ENCODE measurements at regions not wholly inside any gene's neighbourhood (a gene's known extent, or its start where the extent isn't known, plus 50 kb on each side); places are given as distances from the start of the nearest gene placed in this dataset.
"Not testable (repeated sequence)": the region's sequence is repeated elsewhere in the genome, so short reads cannot be mapped to it uniquely, and the experiment has no call there.

DNA sequence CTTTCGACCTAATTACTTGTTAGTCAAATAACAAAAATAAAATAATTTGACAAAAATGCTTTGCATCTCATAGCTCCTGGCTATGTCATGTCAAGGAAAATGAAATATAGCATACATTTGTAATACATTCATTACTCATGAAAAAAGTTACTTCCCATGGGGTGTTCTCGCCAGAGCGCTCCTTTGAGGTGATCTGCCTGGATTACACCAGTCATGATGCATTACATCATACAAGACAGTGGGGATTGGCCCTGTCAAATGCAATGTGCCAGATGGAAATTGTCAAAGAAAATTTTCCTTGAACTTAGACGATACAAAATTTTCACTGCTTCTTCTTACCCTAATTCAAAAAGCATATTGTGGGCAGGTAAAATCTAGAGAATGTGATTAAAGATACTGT, 215.6 kb upstream of the B3GALT2 start:
- DNase-seq (ENCODE audit: low read depth): no peak

DNA sequence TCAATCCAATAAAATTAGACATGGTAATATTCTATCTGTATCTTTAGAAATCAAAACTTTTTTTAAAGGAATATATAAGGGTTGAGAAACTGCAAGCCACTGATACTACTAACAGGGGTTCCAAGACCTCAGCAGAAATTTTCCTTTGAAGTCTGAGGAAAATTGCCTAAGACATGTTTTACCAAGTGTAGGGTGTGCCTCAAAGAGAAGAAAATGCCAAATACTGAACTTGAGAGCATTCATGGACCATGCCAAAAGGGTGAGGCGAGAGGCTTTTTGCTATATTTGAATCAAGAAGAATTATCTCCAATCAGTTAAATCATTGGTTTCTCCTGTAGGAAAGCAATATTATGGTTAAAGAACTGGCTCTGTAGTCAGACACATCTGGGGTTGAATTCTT, 207.9 kb upstream of the B3GALT2 start:
- no peak for DNase-seq (ENCODE audit: low read depth)

DNA sequence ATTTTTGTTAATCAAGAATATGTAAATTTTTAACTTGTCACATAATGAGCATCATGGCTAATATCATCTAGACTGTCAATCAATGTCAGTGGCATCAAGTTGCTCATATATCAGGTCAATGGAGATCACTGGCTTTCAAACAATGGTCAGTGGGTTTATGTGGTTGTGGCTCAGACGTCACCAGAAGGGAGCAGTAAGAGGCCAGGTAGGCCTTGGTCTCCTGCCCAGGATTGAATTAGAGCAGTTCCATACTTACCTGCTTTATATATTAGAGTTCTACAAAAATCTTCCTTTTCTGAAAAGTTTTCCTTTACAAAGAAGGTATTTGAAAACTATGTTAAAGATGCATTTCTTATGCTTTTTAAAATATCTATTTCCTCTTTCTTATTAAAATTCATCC, 206.3 kb upstream of the B3GALT2 start:
- DNase-seq (ENCODE audit: low read depth): no peak

DNA sequence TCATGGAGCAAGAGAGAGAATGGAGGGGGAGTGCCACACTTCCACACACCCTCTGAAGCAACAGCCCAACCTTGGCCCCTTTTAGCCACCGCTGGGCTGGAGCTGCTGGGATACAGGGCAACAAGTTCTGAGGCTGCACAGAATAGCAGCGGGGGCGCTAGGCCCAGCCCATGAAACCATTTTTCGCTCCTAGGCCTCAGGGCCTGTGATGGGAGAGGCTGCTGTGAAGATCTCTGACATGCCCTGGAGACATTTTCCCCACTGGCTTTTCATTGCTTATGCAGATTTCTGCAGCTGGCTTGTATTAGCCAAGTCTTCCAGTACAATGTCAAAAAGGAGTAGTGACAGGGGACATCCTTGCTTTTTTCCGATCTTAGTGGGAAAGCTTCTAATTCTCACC, 202.3 kb upstream of the B3GALT2 start:
- DNase-seq (ENCODE audit: low read depth): no peak

DNA sequence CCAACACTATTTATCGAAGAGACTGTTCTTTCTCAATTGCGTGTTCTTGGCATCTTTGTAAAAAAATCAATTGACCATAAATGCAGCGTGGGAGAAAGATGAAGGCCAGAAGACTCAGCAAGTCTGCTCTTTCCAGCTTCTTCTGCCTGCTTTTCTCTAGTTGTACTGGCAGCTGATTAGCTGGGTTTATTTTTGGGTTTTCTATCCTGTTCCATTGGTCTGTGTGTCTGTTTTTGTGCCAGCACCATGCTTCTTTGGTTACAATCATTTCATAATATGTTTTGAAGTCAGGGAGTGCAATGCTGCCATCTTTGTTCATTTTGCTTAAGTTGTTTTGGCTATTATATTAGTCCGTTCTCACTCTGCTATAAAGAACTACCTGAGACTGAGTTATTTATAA, 201.8 kb upstream of the B3GALT2 start:
- DNase-seq (ENCODE audit: low read depth): no peak

DNA sequence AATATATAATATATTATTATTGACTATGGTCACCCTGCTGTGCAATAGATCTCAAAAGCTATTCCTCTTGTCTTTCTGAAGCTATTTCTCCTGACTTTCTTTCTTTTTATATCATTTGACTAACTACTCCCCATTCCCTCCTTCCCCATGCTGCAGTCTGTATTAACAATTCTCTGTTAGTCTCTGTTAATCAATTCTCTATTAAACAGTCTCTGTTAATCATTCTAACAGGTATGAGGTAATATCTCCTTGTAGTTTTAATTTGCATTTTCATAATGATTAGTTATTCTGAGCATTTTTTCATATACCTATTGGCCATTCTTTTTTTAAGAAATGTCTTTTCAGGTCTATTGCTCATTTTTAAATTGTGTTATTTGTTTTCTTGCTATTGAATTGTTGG, 201.0 kb upstream of the B3GALT2 start:
- DNase-seq (ENCODE audit: low read depth): no peak

DNA sequence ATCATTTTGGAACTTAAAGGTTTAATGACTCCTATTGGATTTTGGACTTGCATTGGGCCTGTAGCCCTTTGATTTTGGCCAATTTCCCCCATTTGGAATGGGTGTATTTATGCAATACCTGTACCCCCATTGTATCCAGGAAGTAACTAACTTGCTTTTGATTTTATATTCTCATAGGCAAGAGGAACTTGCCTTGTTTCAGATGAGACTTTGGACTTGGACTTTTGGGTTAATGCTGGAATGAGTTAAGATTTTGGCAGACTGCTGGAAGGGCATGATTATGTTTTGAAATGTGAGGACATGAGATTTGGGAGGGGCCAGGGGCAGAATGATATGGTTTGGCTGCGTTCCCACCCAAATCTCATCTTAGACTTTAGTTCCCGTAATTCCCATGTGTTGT, 192.0 kb upstream of the B3GALT2 start:
- DNase-seq (ENCODE audit: low read depth): not testable (repeated sequence)

DNA sequence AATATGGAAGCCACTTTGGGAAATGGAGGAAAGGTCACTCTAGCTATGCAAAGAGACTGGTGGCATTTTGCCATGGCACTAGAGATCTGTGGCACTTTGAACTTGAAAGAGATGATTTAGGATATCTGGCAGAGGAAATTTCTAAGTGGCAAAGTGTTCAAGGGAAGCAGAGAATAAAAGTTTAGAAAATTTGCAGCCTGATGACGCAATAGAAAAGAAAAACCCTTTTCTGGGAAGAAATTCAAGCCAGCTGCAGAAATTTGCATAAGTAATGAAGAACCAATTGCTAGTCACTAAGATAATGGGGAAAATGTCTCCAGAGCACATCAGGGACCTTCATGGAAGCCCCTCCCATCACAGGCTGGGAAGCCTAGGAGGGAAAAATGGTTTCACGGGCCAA, 191.1 kb upstream of the B3GALT2 start:
- no peak for DNase-seq (ENCODE audit: low read depth)

DNA sequence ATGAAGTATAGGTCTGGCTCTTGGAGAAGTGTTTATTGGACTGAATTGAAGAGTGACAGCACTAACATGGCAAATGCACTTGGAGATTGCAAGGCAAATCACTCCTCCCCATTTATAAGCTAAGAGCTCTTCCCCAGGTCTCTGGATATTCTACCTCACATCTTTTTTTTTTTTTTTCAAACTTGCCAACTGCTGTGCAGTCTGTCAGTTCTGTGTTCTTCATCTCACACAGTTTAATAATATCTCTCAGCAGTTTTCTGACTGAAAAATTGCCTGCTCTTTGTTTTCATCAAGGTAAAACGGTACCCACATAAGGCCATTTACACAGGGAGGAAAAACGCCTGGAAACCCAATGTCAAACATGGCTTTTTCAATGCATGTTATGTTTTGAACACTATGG, 186.1 kb upstream of the B3GALT2 start:
- DNase-seq (ENCODE audit: low read depth): no peak

DNA sequence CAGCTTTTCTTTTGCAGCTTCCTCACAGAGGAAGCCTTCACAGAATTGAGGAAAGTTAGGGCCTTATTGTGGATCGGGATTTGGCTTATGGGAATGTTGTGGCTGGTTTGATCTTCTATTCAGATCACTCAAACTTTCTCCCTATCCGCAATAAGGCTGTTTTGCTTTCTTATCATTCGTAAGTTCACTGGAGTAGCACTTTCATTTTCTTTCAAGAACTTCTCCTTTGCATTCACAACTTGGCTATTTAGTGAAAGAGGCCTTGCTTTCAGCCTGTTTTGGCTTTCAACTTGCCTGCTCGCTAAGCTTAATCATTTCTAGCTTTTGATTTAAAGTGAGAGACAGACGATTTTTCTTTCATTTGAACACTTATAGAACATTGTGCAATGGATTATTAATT, 181.9 kb upstream of the B3GALT2 start:
- DNase-seq (ENCODE audit: low read depth): no peak

DNA sequence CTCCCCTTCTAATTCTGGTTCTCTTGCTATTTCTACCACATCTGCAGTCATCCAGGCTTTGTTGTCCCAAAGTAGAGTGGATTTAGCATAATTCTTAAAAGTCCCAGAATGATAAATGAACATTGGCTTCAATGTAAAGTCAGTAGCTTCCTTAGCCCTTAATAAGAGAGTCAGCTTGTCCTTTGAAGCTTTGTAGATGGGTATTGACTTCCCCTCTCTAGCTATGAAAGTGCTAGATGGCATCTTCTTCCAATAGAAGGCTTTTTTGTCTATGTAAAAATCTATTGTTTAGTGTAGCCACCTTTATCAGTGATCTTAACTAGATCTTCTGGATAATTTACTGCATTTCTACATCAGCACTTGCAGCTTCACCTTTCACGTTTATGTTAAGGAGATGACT, 181.4 kb upstream of the B3GALT2 start:
- no peak for DNase-seq (ENCODE audit: low read depth)

DNA sequence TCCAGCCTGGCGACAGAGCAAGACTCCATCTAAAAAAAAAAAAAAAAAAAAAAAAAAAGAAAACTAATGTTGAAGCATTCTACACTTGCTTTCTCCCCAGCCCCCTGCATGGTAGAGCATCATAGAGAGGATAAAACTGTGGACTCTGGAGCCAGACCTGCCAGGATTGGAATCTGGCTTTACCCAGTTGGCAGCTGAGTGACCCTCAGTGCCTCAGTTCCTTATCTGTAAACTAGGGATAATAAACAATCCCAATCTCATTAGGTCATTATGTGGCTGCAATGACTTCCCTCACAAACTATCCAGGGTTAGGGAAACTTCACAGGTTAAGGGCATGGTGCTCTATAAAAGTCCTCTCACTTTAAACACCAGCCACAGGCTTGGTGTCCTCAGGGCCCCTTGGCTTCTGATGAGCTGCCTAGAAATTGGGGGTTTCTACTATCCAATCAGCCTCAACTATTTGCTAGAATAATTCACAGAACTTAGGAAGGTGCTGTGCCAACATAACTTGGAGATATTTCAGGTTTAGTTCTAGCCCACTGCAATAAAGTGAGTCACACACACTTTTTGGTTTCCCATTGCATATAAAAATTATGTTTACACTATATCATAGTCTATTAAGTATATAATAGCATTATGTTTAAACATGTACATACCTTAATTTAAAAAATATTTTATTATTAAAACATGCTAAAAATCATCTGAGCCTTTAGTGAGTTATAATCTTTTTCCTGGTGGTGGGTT, 180.5 kb upstream of the B3GALT2 start:
- no peak for DNase-seq (ENCODE audit: low read depth)

DNA sequence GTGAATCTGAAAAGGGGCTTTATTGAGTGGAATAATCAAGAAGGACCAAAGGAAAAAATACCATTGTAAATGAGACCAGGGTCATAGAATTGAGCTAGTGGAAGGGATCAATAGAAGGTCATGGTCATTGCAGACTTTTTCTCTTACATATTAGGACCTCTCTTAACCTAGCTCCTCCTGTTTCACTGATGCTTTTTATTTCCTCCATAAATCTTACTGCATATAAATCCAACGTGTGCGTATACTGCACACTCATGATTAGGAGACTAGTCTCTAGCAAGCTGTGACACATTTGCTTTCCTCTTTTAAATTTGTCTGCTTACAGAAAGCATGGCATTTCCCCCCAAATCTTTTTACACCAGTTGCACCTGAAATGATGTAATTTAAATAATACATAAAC, 179.6 kb upstream of the B3GALT2 start:
- DNase-seq (ENCODE audit: low read depth): no peak

DNA sequence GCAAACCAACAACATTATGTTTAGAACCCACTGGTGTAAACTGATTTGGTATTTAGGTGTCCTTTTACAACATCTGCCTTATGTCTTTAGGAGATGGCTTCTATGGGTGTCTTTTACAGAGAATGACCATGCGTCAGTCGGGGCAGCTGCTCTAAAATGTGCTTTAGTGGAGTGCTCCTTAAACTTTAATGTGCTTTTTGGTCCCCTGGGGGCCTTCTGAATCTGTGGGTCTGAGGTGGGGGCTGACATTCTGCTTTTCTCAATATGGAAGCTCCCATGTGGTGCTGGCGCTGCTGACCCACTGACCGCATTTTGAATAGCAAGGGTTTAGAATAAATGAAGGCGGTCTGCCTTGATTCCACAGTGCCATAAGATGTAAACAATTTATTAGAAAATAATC, 173.2 kb upstream of the B3GALT2 start:
- no peak for DNase-seq (ENCODE audit: low read depth)

DNA sequence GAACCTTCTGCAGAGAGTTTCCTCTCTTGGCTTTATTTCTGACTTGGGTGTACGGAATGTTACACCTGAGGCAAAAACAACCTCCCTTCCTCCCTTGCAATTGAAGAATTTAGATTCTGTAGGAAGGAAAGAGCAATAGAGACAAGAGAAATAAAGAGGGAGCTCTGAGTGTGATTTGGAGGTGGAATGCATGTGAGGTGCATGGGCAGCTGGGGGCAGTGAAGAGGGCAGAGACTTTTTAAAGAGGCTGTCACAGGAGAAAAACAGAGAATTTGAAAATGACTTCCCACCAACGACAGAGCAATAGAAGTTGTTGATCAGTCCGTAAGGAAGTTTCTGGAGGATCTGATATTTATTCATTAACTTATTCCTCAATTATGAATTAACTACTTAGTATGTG, 172.0 kb upstream of the B3GALT2 start:
- DNase-seq (ENCODE audit: low read depth): no peak

DNA sequence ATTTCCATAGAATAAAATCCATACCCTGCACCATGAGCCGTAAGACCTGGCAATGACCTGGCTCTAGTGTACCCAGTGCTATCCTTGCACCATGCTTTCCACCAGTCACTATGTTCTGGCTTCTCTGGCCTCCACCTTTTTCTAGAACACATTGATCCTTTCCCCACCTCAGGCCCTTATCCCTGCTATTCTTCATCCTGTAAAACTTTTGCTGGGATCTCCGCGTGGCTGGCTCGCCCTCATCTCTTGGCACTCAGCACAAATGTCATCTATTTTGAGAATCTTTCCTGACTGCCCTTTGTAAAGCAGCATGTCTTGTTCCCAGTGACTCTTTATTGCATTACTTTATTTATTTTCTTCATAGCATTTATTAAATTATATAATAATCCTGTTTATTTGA, 169.8 kb upstream of the B3GALT2 start:
- DNase-seq (ENCODE audit: low read depth): no peak

DNA sequence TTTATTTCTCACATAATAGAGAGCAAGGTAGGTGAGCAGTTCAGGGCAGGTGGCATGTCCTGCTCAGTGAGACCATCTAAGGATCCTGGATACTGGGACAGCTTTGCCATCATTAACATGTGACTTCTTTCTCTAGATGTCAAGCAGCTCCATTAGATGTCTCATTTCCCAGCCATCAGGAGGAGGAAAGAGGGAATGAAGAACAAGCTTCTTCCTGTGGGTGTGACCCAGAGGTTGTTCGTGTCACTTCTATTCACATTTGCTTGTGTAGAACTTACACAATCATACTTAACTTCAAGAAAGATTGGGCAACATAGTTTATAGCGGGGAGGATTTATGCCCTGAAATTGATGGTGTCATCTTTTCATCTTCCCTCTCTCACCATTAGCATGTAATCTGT, 169.2 kb upstream of the B3GALT2 start:
- DNase-seq (ENCODE audit: low read depth): no peak

DNA sequence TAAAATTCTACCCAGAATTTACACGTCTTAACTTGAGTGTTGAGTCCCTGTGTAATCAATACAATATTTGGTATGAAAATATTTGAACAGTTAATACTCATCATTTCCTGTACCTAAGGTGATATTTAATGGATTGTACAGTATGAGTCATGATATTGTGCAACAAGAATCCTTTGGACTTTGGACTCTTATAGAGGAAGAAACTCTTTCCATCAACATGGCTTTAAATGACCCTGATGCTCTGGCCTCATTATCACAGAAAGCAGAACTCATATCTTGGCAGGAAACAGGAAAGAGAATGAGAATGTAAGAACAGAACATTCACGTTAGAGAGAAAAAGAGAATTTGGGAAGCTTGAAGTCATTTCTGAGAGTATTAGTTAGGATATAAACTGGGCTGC, 168.8 kb upstream of the B3GALT2 start:
- no peak for DNase-seq (ENCODE audit: low read depth)

DNA sequence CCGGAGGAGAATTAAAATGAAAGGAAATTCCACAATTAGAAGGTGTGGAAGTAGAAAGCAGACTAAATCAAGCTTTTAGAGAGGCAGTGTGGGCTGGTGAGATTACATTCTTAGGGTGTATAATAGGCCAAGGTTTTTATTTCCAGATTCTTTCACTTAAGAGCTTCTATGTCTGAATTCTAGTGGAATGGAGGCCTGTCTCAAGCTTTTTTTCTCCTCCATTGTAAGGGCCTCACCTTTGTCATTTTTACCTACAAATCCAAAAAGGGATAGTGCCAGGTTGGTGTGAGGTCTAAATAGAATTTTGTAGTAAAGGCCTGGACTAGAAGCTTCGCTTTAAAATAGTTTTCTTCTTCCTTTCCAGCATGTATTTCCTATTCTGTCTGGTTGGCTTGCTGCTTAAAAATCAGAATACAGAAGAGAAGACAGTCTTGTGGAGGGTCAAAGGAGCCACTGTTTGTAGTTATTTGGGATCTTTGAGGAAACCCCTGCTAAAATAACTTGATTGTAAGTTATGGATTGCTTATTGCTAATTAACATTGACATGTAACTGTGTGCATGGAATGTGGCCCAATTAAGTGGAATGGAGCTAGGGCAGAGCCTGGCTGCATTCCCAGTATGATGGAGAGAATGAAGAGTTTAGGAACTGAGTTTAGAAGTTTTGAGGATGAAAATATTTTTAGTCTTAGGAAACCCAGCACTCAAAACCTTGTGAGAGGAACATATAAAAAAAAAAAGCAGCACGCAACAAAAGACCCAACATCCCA, 162.5 kb upstream of the B3GALT2 start:
- DNase-seq (ENCODE audit: low read depth): no peak

DNA sequence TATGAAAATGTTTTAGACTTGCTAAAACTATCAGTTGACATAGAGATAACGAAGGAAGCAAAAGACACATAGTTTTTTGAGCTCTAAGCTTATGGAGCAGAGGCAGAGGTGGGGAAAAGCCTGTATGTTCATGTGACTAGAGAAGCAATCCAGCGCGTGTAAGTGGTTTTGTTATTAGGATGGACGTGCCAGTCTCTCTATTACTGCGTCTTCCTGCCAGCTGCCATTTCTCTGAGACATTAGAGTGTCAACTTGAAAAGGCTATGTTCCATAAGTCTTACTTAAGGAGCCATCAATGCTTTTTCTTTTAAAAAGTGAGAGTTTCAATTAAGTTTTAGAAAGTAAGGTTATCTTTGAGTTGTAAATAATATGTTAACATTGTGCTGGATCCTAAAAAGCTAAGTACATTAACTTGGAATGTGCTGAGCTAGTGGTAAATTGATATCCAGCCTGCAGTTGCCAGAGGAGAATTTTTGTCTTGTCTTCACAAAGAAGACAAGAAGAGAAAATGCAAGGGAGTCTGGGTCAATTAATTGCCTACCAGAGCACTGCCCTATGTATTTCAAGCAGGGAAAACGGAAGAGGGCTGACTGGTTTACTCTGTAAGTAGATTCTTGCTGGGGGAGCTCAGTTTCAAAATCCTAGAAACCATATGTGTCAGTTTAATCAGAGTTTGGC, 161.8 kb upstream of the B3GALT2 start:
- no peak for DNase-seq (ENCODE audit: low read depth)

DNA sequence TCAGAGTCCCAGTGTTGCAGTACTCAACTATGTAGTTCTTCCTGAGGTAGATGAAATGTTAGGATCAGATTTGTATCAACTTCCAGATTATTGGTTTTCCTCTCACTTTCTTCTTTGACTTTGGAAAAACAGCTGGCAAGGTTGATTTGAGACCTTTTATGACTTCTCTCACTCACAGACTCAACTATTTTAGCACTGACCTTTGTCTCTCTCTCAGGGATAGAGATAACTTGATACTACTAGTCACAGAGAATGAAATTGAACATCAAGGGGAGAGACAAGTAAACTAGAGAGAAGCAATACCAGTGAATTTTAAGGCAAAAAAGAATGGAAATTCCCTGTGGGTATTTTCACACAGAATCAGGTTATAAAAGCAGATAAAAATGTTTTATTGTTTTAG, 159.7 kb upstream of the B3GALT2 start:
- no peak for DNase-seq (ENCODE audit: low read depth)

DNA sequence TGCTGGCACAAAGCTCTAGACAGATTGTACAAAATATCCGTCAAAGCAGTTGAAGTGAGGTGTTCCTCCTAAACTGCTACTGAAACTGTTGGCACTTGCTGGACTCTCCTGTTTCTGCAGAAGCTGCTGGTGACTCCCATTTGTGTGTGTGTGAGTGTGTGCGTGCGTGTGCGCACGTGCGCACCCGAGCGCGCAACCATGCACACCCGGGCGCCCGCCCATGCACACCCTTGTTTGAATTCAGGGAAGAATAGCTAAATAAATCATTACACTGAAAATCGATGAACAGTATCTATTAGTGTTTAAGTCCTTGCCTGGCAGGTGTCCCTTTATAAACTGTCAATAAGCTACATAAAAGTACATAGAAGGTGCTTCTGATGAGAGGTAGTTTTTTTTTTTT, 156.4 kb upstream of the B3GALT2 start:
- DNase-seq (ENCODE audit: low read depth): no peak

DNA sequence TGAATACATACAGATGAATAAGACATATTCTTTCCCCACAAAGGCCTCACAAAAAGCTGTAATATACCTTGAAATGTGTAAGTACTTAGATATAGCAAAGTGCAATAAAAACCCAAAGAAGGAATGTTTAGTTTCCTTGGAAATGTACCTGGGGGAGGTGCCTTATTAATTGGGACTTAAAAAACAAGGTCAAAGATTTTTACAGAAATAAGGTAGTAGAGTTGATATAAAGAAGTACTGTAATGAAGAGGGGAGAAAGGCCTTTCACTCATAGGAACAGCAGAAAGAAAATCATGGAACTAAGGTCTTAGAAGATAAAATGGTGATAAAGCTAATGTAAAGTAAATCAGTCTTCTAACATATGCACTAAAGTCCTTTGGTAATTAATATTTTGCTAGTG, 153.9 kb upstream of the B3GALT2 start:
- no peak for DNase-seq (ENCODE audit: low read depth)
